KBM-7 (cell line): ENCODE measurements at regions not wholly inside any gene's neighbourhood (a gene's known extent, or its start where the extent isn't known, plus 50 kb on each side); places are given as distances from the start of the nearest gene placed in this dataset.
"Not testable (repeated sequence)": the region's sequence is repeated elsewhere in the genome, so short reads cannot be mapped to it uniquely, and the experiment has no call there.

Experiments used
- DNase-seq: peaks from one replicate; pipeline ENCODE4 v3.0.0-alpha.2; 2015
- in situ Hi-C: fragments of 300-500 bp; cut with MboI; formaldehyde crosslinking; loops from 2 replicates; pipeline ENCODE4 v1.14.3; 2020; ENCODE audit warnings: low sequenced_read_pairs, low pct_unique_long_range_greater_than_20kb, mixed read lengths

DNA sequence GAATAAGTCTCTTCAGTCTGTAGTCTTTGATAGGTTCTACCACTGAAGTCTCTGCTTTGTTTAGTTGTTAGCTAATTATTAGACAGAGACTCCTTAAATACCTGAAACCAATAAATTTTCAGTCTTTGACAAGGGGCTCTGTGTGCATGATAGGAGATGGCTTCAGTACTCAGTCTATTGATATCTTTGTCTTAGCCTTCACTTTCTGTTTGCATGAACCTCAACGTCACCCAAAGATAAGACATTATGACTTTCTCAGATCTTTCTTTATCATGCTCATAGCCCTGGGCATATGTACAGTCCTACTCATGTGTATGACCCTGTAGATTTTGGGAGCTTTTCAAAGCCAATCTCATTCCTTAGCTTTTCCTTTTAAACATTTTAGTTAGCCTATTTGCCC, 183.5 kb upstream of the GCFC2 start:
- DNase-seq = no peak
- in situ Hi-C loops = no loop called here

DNA sequence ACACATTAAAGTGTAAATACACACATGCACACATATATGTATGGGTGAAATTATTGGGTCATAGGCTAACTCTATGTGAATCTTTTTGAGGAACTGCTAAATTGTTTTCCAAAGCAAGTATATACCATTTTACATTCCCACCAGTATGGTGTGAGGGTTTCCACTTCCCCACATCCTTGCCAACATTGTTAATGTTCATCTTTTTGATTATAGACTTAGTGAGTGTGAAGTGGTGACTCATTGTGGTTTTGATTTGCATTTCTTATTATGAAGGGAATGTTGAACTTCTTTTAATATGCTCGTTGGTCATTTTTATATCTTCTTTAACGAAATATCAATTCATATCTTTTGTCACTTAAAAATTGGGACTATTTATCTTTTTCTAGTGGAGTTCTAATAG, 181.8 kb upstream of the GCFC2 start:
- in situ Hi-C loops = no loop called here
- no peak for DNase-seq

DNA sequence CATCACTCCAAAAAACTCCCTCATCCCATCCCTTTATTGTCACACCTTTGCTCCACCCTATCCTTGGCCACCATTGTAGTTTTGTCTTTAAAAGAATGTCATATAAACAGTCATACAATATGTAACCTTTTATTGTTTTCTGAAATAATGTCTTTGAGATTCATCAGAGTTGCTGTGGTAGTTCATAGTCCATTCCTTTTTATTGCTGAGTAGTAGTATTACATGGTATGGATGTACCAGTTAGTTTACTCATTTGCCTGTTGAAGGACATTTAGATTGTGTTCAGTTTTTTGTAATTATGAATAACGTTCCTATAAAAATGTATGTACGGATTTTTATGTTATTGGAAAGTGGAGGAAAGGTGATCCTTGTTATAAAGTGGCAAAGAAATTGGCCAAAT, 171.8 kb upstream of the GCFC2 start:
- no peak for DNase-seq
- in situ Hi-C loops = no loop called here

DNA sequence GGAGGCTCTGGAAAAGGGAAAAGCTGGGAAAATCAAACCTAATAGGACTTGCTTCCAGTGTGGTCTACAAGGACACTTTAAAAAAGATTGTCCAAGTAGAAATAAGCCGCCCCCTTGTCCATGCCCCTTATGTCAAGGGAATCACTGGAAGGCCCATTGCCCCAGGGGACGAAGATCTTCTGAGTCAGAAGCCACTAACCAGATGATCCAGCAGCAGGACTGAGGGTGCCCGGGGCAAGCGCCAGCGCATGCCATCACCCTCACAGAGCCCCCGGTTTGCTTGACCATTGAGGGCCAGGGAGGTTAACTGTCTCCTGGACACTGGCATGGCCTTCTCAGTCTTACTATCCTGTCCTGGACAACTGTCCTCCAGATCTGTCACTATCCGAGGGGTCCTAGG, 164.9 kb upstream of the GCFC2 start:
- in situ Hi-C loops, DNase-seq: not testable (repeated sequence)

DNA sequence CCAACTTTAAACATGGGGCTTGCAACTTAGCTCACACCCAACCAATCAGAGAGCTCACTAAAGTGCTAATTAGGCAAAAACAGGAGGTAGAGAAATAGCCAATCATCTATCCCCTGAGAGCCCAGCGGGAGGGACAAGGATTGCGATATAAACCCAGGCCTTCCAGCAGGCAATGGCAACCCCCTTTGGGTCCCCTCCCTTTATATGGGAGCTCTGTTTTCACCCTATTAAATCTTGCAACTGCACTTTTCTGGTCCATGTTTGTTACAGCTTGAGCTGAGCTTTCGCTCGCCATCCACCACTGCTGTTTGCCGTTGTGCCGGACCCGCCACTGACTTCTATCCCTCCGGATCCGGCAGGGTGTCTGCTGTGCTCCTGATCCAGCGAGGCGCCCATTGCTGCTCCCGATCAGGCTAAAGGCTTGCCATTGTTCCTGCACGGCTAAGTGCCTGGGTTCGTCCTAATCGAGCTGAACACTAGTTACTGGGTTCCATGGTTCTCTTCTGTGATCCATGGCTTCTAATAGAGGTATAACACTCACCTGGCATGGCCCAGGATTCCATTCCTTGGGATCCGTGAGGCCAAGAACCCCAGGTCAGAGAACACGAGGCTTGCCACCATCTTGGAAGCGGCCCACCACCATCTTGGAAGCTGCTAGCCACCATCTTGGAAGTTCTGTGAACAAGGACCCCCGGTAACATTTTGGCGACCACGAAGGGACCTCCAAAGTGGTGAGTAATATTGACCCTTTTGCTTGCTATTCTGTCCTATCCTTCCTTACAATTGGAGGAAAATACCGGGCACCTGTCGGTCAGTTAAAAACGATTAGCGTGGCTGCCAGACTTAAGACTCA, 161.3 kb upstream of the GCFC2 start:
- in situ Hi-C loops, DNase-seq: not testable (repeated sequence)

DNA sequence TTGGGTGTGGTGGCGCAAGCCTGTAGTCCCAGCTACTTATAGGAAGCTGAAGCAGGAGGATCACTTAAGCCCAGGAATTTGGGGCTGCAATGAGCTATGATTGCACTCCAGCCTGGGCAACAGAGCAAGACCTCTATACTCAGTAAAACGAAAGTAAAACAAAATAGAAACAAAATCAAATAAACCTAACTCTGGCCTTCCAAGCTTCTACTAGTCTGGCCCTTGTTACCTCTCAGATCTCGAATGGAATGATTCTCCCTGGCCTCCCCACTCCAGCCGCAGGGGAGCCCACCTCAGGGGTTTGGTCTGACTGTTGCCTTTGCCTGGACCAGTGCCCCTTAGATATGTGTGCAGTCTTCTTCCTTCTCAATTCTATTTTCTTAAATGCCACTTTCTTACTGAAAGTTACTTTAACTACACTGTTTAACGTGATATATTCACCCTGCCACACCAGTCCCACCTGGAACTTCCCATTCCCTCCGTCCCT, 160.0 kb upstream of the GCFC2 start:
- DNase-seq = no peak
- in situ Hi-C loops = no loop called here

DNA sequence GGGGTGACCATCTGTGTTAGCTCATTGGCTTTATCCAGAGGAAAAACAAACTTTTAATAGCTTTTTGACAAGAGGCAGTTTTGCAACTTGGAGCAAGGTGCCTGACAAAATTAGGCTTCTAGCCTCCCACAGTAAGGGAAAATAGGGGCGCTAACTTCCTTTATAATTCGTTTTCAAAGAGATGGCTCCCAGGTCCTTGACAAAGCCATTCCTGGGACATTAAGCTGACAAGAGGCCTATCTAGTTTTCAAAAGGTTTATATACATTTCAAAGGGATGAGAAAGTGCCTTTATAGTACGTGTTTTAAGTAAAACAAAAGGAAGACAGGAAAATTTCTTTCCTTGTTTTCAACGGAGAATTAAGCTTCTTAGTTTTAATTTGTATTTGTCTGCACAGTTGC, 159.4 kb upstream of the GCFC2 start:
- no peak for DNase-seq

DNA sequence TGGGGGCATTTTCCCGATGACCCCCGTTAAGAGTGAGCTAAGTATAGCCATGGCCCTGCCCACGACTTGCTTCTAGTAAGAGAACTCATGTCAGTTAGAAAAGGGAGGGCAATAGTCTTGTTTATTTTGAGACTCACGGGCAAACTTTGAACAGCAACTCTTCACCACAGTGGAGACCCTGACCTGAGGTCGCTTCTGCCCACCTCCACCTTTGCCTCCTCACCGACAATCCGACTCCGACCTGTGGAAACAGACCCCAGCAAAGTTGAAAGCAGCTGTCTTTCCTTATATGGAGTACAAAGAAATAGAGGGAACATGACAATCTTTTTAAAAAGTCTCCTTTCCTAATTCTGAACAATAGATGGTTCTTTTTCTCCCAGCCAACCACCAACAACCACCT, 155.0 kb upstream of the GCFC2 start:
- no peak for DNase-seq
- in situ Hi-C loops = no loop called here

More for the DNA sequence above, 159.4 kb upstream of the GCFC2 start:
- in situ Hi-C loops = no loop called here

DNA sequence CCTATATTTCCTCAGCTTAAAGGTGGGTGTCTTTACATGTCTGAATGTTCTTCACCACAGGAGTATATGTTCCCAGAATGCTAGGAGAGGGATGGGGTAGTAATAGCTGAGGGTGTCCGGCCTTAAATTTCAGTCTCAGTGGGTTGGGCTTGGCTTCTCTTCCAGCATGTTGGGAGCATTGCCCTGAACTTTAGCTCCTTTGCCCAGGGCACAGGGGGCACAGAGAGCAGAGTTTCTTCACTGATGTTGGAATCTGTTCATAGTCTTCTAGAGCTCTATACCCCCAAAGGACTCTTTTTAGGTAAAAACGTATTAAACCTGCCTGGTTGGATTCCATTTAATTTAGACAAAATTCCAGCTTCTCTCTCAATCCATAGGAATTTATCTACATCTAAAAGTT, 154.4 kb upstream of the GCFC2 start:
- in situ Hi-C loops = no loop called here
- DNase-seq = no peak

DNA sequence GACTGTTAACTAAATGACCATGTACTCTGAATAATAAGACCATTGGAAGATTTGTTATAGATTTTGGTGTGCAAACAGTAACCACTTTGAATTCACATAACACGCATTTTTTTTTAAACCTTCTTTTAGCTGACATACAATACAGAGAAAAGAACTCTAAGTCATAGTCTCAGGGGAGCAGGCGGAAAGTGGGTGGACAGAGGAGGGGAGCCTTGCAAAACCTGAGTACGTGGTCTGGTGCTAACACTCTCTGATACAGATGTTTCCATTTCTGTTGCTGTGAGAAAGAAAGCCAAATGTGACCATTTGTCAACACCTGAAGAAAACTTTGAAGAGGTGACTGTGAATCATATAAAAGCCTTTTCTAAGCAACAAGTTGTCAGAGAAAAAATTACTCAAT, 151.8 kb upstream of the GCFC2 start:
- no peak for DNase-seq
- in situ Hi-C loops = no loop called here

DNA sequence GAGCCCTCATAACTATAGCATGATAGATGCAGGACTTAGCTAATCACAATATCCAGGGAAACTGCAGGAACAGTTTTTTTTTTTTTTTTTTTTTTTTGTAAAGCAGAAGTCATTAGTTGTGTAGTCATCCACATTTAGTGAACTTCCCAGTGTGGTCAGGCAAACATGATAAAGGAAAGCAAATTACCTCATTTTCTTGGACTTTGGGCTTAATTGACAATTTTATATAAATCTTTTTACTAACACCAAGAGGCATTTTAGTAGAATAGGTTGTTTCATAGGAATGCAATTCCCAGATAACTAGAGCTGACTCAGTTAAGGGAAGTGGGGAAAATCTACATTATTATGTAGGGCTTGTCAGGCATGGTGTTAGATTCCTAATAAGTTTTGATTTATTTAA, 142.7 kb upstream of the GCFC2 start:
- in situ Hi-C loops = no loop called here
- DNase-seq = no peak

DNA sequence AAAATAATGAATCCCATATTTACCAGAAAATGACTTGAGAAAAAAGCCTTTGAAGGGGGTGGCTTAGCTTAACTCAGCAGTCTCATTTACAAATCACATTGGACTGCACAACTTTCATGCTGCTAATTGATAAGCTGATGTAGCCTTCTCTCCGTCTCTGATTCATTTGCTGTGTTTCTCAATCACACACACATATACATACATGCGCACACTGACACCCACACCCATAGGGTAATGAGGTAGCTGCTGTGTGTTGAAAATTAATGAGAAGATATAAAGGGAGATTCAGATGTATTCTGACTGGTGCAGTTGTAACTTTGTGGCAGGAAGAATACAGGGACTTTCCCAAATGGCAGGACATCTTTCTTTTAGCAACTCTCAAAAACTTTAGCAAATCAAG, 141.9 kb upstream of the GCFC2 start:
- in situ Hi-C loops = no loop called here
- no peak for DNase-seq

DNA sequence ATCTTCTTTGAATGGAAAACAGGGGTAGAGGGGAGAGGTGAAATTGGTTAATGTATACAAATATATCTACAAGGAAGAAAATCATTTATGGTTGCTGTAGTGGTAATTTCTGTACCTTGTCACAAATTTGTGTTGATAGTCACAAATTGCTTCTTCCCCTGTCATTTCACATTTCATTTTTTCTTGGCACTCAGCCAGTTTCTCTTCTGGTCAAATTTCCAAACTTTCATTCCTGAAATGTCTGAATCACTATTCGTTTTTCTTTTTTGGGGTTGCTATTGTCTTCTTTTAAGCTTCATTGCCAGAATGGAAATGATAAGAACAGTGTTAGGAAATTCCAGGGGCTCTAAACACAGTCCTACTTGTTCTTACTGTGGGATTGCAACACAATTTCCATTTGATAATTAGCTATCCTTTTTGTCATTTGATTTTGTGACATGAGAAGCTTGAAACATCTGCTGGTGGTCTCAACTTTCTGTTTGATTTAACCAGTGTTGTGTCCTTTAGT, 136.0 kb upstream of the GCFC2 start:
- in situ Hi-C loops = no loop called here
- DNase-seq = no peak

DNA sequence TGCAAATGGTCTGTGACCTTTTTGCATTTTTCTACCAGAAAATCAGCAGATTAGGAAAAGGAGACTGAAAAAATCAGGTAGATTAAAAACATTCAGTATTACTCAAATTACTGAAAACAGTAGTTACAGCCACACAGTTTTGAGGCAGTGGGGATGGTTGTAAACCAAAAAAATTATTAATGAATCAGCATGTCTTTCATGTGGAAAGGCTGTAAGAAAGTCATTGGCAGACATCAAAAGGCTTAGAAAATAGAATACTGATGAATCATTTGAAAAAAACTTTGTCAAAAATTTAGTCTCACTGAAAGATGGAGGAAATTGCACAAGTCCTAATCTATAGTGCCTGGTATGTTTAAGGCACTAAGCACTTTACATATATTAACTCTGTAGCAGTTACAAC, 133.9 kb upstream of the GCFC2 start:
- in situ Hi-C loops = no loop called here
- no peak for DNase-seq

DNA sequence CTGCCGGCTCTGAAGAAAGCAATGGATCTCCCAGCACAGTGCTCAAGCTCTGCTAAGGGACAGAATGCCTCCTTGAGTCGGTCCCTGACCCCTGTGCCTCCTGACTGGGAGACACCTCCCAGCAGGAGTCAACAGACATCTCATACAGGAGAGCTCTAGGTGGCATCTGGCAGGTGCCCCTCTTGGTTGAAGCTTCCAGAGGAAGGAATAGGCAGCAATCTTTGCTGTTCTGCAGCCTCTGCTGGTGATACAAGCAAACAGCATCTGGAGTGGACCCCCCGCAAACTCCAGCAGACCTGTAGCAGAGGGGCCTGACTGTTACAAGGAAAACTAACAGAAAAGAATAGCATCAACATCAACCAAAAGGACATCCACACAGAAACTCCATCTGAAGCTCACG, 123.9 kb upstream of the GCFC2 start:
- not testable (repeated sequence) for DNase-seq

DNA sequence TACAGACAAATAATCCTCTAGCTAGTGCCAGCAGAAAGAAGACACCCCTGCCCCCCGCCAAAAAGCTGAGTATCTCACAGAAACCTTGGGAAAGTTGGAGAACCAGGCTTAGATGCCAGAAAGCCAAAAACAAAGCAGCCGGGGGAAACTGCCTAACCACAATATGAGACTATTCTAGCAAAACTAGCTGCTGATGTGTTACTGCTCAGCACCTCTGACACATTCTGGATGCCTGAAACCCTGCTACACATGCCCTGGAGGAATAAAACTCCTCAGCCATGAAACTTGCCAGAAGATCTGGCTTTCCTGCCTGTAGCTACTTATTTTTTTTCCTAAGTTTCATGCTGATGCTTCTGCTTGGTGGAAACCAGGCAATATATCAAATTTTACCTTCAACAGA, 122.7 kb upstream of the GCFC2 start:
- in situ Hi-C loops = no loop called here
- no peak for DNase-seq

More for the DNA sequence above, 123.9 kb upstream of the GCFC2 start:
- in situ Hi-C loops = not testable (repeated sequence)

DNA sequence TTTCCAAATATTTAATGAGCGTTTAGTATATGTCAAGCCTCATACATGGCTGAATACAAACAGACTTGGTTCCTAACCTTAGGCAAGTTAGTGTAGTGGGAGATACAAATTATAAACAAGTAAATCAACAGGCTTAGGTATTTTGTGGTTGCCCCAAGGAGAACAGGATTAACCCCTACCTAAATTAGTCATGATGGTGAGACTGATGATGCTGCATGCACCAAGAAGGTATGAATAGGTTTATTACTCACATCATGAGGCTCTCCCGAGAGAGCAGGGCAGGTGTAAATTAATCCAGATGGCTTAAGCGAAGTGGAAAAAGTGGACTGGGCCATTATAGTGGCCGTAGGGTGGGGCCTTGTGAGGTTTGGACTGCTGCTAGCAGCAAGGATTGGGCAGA, 118.1 kb upstream of the GCFC2 start:
- DNase-seq = no peak
- in situ Hi-C loops = no loop called here

DNA sequence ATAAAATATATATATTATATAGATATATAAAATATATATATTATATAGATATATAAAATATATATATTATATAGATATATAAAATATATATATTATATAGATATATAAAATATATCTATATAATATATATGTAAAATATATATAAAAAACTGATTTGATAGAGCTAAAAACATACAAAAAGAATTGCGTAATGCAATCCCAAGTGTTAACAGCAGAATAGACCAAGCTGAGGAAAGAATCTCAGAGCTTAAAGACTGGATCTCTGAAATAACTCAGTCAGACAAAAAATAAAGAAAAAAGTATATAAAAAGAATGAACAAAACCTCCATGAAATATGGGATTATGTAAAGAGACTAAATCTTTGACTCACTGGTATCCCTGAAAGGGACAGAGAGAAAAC, 112.8 kb upstream of the GCFC2 start:
- DNase-seq, in situ Hi-C loops: not testable (repeated sequence)

DNA sequence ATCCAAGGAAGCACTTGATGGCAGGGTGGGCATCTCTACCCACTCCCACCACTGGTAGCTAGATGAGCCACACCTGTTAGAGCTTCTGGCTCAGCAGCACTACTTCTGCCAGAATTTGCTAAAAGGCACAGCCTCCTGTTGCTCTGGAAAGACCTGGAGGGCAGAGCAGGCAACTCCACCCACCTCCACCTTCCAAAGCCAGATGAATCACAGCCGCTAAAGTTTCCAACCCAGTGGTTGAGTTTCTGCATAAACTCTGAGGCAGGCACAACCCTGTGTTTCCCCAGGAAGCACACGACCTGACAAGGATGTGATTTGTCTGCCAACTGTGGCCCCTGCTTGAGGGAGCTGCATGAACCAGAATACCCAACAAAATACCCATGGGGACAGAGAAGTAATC, 111.6 kb upstream of the GCFC2 start:
- in situ Hi-C loops = no loop called here
- no peak for DNase-seq

DNA sequence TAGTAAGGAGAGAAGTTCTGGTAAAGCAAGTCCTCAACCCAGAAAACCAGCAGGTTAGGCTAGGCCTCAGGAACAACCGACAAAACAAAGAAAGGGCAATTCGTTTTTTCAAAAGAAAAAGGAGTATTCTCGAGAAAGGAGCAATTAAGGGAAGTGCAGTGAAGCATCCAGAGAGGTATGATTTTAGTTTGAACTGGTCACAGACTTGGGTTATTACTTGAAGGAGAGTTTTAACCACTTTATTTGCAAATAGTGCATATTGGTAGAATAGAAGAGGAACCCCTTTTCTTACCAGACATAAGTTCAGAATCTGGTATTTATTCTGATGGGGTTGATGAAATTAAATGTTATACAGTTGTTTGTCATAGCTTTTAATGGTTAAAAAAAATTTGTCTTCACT, 110.0 kb upstream of the GCFC2 start:
- DNase-seq = no peak
- in situ Hi-C loops = no loop called here
